ENCODE measurements at regions not wholly inside any gene's neighbourhood (a gene's known extent, or its start where the extent isn't known, plus 50 kb on each side); places are given as distances from the start of the nearest gene placed in this dataset.

GRCh38 chr7:1378610-1379601 is 80.4 kb downstream of the MICALL2 start:
- no peak for DNase-seq (ENCODE audit: low spot score)

GRCh38 chr7:1380231-1380815 is 78.9 kb downstream of the MICALL2 start:
- DNase-seq (ENCODE audit: low spot score): no peak

- DNase-seq (ENCODE audit: low spot score): no peak
Measured at GRCh38 chr7:1380821-1381580, 78.3 kb downstream of the MICALL2 start.

GRCh38 chr7:1382553-1383397 is 76.5 kb downstream of the MICALL2 start:
- no peak for DNase-seq (ENCODE audit: low spot score)

DNA sequence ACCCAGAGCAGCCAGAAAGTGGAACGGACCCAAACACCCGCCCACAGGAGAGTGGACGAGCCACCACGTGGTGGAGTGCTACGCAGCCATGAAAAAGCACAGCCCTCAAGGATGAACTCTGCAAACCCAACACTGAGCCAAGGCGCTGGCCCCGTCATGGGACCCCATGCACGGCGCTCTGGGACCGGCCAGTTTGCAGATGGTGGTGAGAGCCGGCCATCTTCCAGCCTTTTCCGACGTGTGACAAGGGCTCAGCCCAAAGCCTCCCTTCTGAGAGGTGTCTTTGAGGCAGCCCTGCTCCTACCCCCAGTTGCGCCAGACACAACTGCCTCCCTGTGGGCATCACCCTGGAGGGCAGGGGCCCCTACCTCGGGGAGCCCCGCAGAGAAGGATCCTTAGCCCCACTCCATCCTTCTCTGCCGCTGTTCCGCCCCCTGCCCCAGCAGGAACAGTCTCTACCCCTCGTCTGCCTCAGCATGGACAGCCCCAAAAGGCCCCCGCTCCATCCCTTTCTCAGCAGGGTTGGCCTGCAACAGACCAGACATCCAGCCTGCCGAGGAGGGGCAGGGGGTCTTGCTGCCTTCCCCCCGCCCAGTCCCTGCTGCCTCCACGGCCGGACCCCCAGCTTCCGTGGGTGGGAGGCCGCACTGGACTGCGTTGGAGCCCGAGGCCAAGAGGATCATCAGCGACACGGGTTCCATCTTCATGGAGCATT is 75.7 kb downstream of the MICALL2 start:
- no peak for DNase-seq (ENCODE audit: low spot score)

DNA sequence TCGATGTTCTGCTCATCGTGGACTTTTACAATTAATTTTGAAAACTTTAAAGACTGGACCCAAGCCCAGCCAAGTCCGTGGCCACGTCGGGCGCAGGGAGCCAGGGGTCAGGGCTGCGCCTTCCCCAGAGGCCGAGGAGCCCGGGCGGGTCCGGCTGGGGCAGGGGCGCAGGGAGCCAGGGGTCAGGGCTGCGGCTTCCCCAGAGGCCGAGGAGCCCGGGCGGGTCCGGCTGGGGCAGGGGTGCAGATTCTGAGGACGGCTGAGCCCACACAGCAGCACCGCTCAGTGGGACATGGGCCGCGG is 75.2 kb downstream of the MICALL2 start:
- no peak for DNase-seq (ENCODE audit: low spot score)

All from hematopoietic multipotent progenitor cell treated with erythropoietin and hydrocortisone succinate and interleukin-3 and kit ligand, for 15 days (in vitro differentiated cells).